ENCODE measurements at regions not wholly inside any gene's neighbourhood (a gene's known extent, or its start where the extent isn't known, plus 50 kb on each side); places are given as distances from the start of the nearest gene placed in this dataset.

DNA sequence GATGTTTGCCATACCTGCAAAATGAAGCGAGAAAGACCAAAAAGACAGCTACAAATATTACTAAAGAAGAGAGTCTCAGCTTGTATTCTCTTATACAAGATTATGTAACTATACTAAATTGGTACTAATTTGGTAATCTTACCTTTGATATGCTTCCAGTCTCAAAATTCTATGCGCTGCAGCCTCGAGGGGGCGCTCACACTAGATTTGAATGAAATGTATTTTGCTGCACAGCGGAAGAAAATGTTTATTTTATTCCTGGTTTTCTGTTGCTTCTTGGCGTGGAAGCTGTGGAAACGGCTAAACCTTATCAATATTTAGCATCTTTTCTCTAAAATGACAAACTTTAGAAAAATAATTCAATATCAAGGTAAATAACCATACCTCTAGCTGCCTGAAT lies 267.0 kb upstream of the NUDT12 start:
- TF ChIP-seq, protein P1, sequence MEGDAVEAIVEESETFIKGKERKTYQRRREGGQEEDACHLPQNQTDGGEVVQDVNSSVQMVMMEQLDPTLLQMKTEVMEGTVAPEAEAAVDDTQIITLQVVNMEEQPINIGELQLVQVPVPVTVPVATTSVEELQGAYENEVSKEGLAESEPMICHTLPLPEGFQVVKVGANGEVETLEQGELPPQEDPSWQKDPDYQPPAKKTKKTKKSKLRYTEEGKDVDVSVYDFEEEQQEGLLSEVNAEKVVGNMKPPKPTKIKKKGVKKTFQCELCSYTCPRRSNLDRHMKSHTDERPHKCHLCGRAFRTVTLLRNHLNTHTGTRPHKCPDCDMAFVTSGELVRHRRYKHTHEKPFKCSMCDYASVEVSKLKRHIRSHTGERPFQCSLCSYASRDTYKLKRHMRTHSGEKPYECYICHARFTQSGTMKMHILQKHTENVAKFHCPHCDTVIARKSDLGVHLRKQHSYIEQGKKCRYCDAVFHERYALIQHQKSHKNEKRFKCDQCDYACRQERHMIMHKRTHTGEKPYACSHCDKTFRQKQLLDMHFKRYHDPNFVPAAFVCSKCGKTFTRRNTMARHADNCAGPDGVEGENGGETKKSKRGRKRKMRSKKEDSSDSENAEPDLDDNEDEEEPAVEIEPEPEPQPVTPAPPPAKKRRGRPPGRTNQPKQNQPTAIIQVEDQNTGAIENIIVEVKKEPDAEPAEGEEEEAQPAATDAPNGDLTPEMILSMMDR (conservative IDR thresholded peaks at IDR 0.05) = peak; percentile 81
- no peak for TF ChIP-seq ZFX (IDR thresholded peaks at IDR 0.05)
